HL-60 (cell line): ENCODE measurements at regions not wholly inside any gene's neighbourhood (a gene's known extent, or its start where the extent isn't known, plus 50 kb on each side); places are given as distances from the start of the nearest gene placed in this dataset.

Experiments used
- DNase-seq, 2 experiments: peaks; one replicate each; pipeline ENCODE4 v3.0.0-alpha.2; 2010 to 2020; ENCODE audit warnings: low read depth in 1 of 2, low spot score in 1 of 2
- H3K27ac ChIP-seq: fragments of 250-450 bp; sonication (Bioruptor Pico); replicated peaks from 2 replicates; pipeline ENCODE4 v1.5.1; 2020; ENCODE audit warnings: mild to moderate bottlenecking, moderate library complexity
- H3K27me3 ChIP-seq: fragments of 250-450 bp; sonication (Bioruptor Pico); 2 replicates; pipeline ENCODE4 v1.5.1; 2021; ENCODE audit warnings: mild to moderate bottlenecking, moderate library complexity; ENCODE audit not compliant: insufficient read depth, poor library complexity, severe bottlenecking
- H3K4me3 ChIP-seq: replicated peaks from 2 replicates; pipeline ENCODE4 v1.5.1; 2011; ENCODE audit warnings: mild to moderate bottlenecking, control low read depth, low read length; ENCODE audit not compliant: insufficient read depth
- GABPA ChIP-seq: IDR thresholded peaks from 2 replicates; pipeline ENCODE4 v1.6.1; 2012; ENCODE audit warnings: low read depth
- POLR2AphosphoS5 ChIP-seq: IDR thresholded peaks from 2 replicates; pipeline ENCODE4 v1.6.1; 2012; ENCODE audit warnings: low read depth
- SPI1 ChIP-seq: IDR thresholded peaks from 2 replicates; pipeline ENCODE4 v1.6.1; 2012; ENCODE audit warnings: low read depth, mild to moderate bottlenecking, borderline replicate concordance
- TF ChIP-seq, protein P1 (sequence below): IDR thresholded peaks from one replicate; pipeline ENCODE4 v1.5.1; 2011; ENCODE audit warnings: low read length, control low read depth, inconsistent platforms; ENCODE audit not compliant: insufficient read depth
- TF ChIP-seq, protein P2 (sequence below): IDR thresholded peaks from 2 replicates; pipeline ENCODE4 v1.6.1; 2012; ENCODE audit warnings: low read depth; ENCODE audit not compliant: insufficient replicate concordance

DNA sequence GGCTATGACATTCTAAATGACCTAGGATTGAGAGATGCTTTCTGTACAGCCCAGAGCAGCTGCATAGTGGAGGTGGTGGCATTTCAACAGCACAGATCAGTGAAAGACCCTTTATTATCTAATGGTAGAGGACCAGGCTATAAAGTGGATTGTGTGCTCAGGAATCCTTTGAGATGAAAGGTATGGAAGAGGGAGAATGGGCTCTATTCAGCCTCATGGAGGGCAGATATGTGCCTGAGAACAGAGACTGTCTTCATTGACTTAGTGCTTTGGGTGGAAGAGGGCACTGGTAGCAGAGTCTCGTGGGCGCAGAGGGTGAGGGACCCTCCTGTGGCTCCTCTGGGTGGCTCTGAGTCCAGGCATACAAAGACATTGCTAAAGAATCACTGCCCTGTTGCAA is 130.0 kb upstream of the SLC24A5 start:
- H3K4me3 ChIP-seq: no peak overlapping the region
- DNase-seq: no peak
- TF ChIP-seq, protein P1, sequence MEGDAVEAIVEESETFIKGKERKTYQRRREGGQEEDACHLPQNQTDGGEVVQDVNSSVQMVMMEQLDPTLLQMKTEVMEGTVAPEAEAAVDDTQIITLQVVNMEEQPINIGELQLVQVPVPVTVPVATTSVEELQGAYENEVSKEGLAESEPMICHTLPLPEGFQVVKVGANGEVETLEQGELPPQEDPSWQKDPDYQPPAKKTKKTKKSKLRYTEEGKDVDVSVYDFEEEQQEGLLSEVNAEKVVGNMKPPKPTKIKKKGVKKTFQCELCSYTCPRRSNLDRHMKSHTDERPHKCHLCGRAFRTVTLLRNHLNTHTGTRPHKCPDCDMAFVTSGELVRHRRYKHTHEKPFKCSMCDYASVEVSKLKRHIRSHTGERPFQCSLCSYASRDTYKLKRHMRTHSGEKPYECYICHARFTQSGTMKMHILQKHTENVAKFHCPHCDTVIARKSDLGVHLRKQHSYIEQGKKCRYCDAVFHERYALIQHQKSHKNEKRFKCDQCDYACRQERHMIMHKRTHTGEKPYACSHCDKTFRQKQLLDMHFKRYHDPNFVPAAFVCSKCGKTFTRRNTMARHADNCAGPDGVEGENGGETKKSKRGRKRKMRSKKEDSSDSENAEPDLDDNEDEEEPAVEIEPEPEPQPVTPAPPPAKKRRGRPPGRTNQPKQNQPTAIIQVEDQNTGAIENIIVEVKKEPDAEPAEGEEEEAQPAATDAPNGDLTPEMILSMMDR: no peak
- no peak for TF ChIP-seq GABPA
- TF ChIP-seq, protein P2, sequence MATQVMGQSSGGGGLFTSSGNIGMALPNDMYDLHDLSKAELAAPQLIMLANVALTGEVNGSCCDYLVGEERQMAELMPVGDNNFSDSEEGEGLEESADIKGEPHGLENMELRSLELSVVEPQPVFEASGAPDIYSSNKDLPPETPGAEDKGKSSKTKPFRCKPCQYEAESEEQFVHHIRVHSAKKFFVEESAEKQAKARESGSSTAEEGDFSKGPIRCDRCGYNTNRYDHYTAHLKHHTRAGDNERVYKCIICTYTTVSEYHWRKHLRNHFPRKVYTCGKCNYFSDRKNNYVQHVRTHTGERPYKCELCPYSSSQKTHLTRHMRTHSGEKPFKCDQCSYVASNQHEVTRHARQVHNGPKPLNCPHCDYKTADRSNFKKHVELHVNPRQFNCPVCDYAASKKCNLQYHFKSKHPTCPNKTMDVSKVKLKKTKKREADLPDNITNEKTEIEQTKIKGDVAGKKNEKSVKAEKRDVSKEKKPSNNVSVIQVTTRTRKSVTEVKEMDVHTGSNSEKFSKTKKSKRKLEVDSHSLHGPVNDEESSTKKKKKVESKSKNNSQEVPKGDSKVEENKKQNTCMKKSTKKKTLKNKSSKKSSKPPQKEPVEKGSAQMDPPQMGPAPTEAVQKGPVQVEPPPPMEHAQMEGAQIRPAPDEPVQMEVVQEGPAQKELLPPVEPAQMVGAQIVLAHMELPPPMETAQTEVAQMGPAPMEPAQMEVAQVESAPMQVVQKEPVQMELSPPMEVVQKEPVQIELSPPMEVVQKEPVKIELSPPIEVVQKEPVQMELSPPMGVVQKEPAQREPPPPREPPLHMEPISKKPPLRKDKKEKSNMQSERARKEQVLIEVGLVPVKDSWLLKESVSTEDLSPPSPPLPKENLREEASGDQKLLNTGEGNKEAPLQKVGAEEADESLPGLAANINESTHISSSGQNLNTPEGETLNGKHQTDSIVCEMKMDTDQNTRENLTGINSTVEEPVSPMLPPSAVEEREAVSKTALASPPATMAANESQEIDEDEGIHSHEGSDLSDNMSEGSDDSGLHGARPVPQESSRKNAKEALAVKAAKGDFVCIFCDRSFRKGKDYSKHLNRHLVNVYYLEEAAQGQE: no peak
- no peak for TF ChIP-seq SPI1
- TF ChIP-seq POLR2AphosphoS5: no peak
- no peaks in the 10 kb centered on the region for H3K27me3 ChIP-seq
- H3K27ac ChIP-seq: no peak overlapping the region

DNA sequence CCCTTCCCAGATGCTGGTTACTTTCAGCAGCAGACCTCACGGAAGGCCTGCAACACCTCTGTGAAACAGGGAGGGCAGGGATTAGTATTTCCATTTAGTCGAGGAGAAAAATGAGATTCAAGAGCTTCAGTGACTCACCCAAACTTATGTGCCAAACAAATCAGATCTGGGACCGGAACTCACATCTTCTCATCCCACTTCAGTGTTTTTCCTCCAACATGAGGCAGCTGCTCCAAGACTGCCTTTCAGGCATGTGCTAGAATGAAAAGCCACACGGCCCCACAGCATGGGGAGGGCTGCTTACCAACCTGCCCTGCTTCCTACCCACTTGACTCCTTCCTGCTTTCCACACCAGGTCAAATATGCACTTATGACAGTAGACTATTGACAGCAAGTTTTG is 129.4 kb upstream of the SLC24A5 start:
- Histone ChIP-seq H3K4me3 (no peak overlapping the region), H3K27me3 (no peaks in the 10 kb centered on the region), H3K27ac (no peak overlapping the region)
- TF ChIP-seq POLR2AphosphoS5 (no peak), SPI1 (no peak), GABPA (no peak)
- TF ChIP-seq, protein P1: no peak
- TF ChIP-seq, protein P2: no peak
- DNase-seq: no peak

DNA sequence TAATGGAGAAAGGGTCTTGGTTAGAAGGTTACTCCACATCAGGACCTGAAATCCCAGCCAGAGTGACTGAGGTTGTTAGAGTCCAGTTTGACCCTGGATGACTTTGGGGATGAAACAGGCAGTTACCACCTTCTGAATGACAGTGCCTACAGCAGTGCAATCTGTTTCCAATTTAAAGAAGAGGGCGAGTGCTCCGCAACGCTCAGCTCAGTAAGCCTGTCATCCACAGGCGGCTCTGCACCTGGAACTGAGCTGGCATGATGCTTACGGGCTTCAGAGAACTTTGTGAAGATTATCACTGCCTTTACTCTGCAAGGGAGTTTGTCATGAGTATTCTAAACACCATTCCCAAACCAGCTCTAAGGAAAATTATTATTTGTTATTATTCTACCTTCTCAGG is 127.7 kb upstream of the SLC24A5 start:
- TF ChIP-seq POLR2AphosphoS5: no peak
- no peak for TF ChIP-seq GABPA
- TF ChIP-seq, protein P2: no peak
- TF ChIP-seq, protein P1: no peak
- TF ChIP-seq SPI1: no peak
- Histone ChIP-seq H3K4me3 (no peak overlapping the region), H3K27me3 (no peaks in the 10 kb centered on the region), H3K27ac (no peak overlapping the region)
- DNase-seq: no peak
